Pancreas (tissue), 10 donors: ENCODE measurements at regions not wholly inside any gene's neighbourhood (a gene's known extent, or its start where the extent isn't known, plus 50 kb on each side); places are given as distances from the start of the nearest gene placed in this dataset.
A peak's percentile ranks its signal among the peaks of the same experiment; 100 is the strongest.

Source experiments
- ATAC-seq, 4 donors: fragments of 200-7000 bp; cut with Tn5 transposase; one replicate each; pipeline versions ENCODE4 v1.8.0 to v1.9.1; 2020; ENCODE audit warnings: mild to moderate bottlenecking in 4 of 4, moderate library complexity in 4 of 4
- DNase-seq, 6 donors: peaks; one replicate each; pipeline ENCODE4 v3.0.0-alpha.2; 2020
- FAIRE-seq: peaks from 2 replicates; lab custom pipeline; 2012; peaks lifted over from hg19 to GRCh38; lab: Jason Lieb, UNC
- H3K27ac ChIP-seq, 4 donors: fragments of 200-600 bp; sonication (generic); 1 replicate in 3 of 4; 2 replicates in 1 of 4; pipeline versions ENCODE4 v1.5.0 to v1.8.0; 2020
- H3K27me3 ChIP-seq, 4 donors: fragments of 200-600 bp; one replicate each; pipeline ENCODE4 v1.8.0; 2021
- H3K36me3 ChIP-seq, 3 donors: fragments of 200-600 bp; sonication (generic) in 1 of 3; one replicate each; pipeline versions ENCODE4 v1.5.0 to v1.8.0; 2020 to 2021
- H3K4me1 ChIP-seq, 3 donors: fragments of 200-600 bp; one replicate each; pipeline ENCODE4 v1.8.0; 2021
- H3K4me3 ChIP-seq, 4 donors: fragments of 200-600 bp; sonication (generic) in 2 of 4; one replicate each; pipeline versions ENCODE4 v1.5.0 to v1.8.0; 2020 to 2021
- H3K9me3 ChIP-seq, 4 donors: fragments of 200-600 bp; one replicate each; pipeline ENCODE4 v1.8.0; 2021
- CTCF ChIP-seq, 4 donors: fragments of 200-600 bp; sonication (generic) in 3 of 4; IDR thresholded peaks; one replicate each; pipeline versions ENCODE4 v1.5.0 to v1.8.0; 2021; ENCODE audit warnings: antibody characterized with exemption in 4 of 4
- WGBS, 2 donors: extraction: QIAGEN DNeasy Blood & Tissue Kit; methylation state at CpG; one replicate each; pipeline ENCODE4 v1.1.7; 2013; 5-methylcytosine and 5-hydroxymethylcytosine counted together
- intact Hi-C, 3 donors: fragments of 100-400 bp; cut with DNase I; formaldehyde crosslinking; loops; one replicate each; pipeline versions ENCODE4 v1.11.1 to v1.14.2; 2022
- donor health status: healthy with polysubstance abuse.
- donor health status: DM: no; HTN: no; CAD: no; lungs with moderate emphysema.
- donor health status: DM: no; HTN: no; CAD: no.
- donor health status: control.
- donor health status: control.
- donor health status: Bipolar disorder and iron deficiency.
- donor health status: DM: yes; HTN: yes; CAD: no.
- donor health status: DM: no; HTN: no; CAD: no.
- donor health status: DM: no; HTN: no; CAD: no.
- donor health status: DM: yes; HTN: yes; CAD: no.

- ATAC-seq = no peak
- FAIRE-seq = no peak
- intact Hi-C loops = no loop called here
- no peak for TF ChIP-seq CTCF (IDR thresholded peaks at IDR 0.05)
- Histone ChIP-seq H3K27me3 (no peaks in the 10 kb centered on the region), H3K4me3 (no peak overlapping the region), H3K27ac (no peak overlapping the region), H3K4me1 (no peaks in the 10 kb centered on the region), H3K36me3 (no peaks in the 10 kb centered on the region), H3K9me3 (no peaks in the 10 kb centered on the region)
- no peak for DNase-seq
- 87 to 95% methylated on average over 4 of the region's 4 CpGs for WGBS, 2 donors
Measured at GRCh38 chr18:10162340-10162739, 248.5 kb downstream of the VAPA start.

GRCh38 chr18:10164271-10165071, 250.7 kb downstream of the VAPA start:
- H3K27me3 ChIP-seq = no peaks in the 10 kb centered on the region
- WGBS, 2 donors = 73 to 78% methylated on average over 17 of the region's 17 CpGs
- FAIRE-seq (no peak), DNase-seq (peak in 3 of 6 donors; percentile 41 to 59 (median 58)), ATAC-seq (peak; percentile 84 to 95 (median 90))
- TF ChIP-seq CTCF (IDR thresholded peaks at IDR 0.05) = no peak
- intact Hi-C loops = no loop called here
- H3K36me3 ChIP-seq = no peaks in the 10 kb centered on the region
- H3K9me3 ChIP-seq = no peaks in the 10 kb centered on the region
- H3K27ac ChIP-seq = no peak overlapping the region
- no peak overlapping the region for H3K4me3 ChIP-seq
- H3K4me1 ChIP-seq = no peaks in the 10 kb centered on the region

GRCh38 chr18:10166164-10166807, 252.5 kb downstream of the VAPA start:
- no peak for ATAC-seq
- 92 to 95% methylated on average over 22 of the region's 22 CpGs for WGBS, 2 donors
- no peak for DNase-seq

GRCh38 chr18:10167759-10168158, 253.9 kb downstream of the VAPA start:
- intact Hi-C loops = no loop called here
- no peaks in the 10 kb centered on the region for H3K4me1 ChIP-seq
- no peaks in the 10 kb centered on the region for H3K27me3 ChIP-seq
- no peaks in the 10 kb centered on the region for H3K36me3 ChIP-seq
- WGBS, 2 donors = 92 to 94% methylated on average over 11 of the region's 11 CpGs
- H3K27ac ChIP-seq = no peak overlapping the region
- no peak for DNase-seq
- ATAC-seq = no peak
- H3K9me3 ChIP-seq = no peaks in the 10 kb centered on the region
- FAIRE-seq = no peak
- no peak overlapping the region for H3K4me3 ChIP-seq
- TF ChIP-seq CTCF (IDR thresholded peaks at IDR 0.05) = no peak

More at GRCh38 chr18:10166164-10166807, 252.5 kb downstream of the VAPA start:
- Histone ChIP-seq H3K36me3 (no peaks in the 10 kb centered on the region), H3K9me3 (no peaks in the 10 kb centered on the region), H3K27ac (no peak overlapping the region), H3K4me3 (no peak overlapping the region), H3K27me3 (no peaks in the 10 kb centered on the region), H3K4me1 (no peaks in the 10 kb centered on the region)
- intact Hi-C loops = no loop called here
- TF ChIP-seq CTCF (IDR thresholded peaks at IDR 0.05) = no peak
- no peak for FAIRE-seq

GRCh38 chr18:10168477-10168876, 254.7 kb downstream of the VAPA start:
- Histone ChIP-seq H3K9me3 (no peaks in the 10 kb centered on the region), H3K36me3 (no peaks in the 10 kb centered on the region), H3K4me3 (no peak overlapping the region), H3K4me1 (no peaks in the 10 kb centered on the region), H3K27me3 (no peaks in the 10 kb centered on the region), H3K27ac (no peak overlapping the region)
- TF ChIP-seq CTCF (IDR thresholded peaks at IDR 0.05) = no peak
- DNase-seq = no peak
- WGBS, 2 donors = 88 to 94% methylated on average over 9 of the region's 9 CpGs
- no peak for FAIRE-seq
- intact Hi-C loops = no loop called here
- ATAC-seq = no peak
